ENCODE measurements at regions not wholly inside any gene's neighbourhood (a gene's known extent, or its start where the extent isn't known, plus 50 kb on each side); places are given as distances from the start of the nearest gene placed in this dataset.

- TF ChIP-seq ZNF622 (IDR thresholded peaks at IDR 0.05) (no peak), MXI1 (IDR thresholded peaks at IDR 0.05; ENCODE audit: low read depth, low read length) (no peak), POLR2A (IDR thresholded peaks at IDR 0.05; ENCODE audit: low read depth, low read length) (no peak), BCL3 (IDR thresholded peaks at IDR 0.05; ENCODE audit: borderline replicate concordance, insufficient read depth, low read depth, low read length, poor library complexity, severe bottlenecking) (no peak), CEBPB (IDR thresholded peaks at IDR 0.05; ENCODE audit: borderline replicate concordance in 1 of 2, low read depth in 2 of 2, low read length in 2 of 2) (no peak)
Measured at GRCh38 chr4:57371671-57372070, 261.5 kb upstream of the IGFBP7 start (continued).

GRCh38 chr4:57370691-57371090 lies 260.5 kb upstream of the IGFBP7 start:
- WGBS (ENCODE audit: insufficient coverage, insufficient replicate concordance, low lambda C conversion rate, missing lambda C conversion rate), result 3% methylated on average over 3 of the region's 3 CpGs
- CTCF ChIA-PET, result interaction anchor here (1.2 kb wide), 1 partner anchor 179 kb away, joined by 3 read pairs; no protein-coding TSS in a partner anchor
- in situ Hi-C loops (cut with MboI), result no loop called here

More at GRCh38 chr4:57370691-57371090, 260.5 kb upstream of the IGFBP7 start:
- ChIA-PET RAD21 (ENCODE audit: unreplicated experiment) (no interaction called here), POLR2A (no interaction called here), SMC1A (ENCODE audit: uncharacterized antibody, unreplicated experiment) (no interaction called here)
- intact Hi-C loops (cut with micrococcal nuclease; ENCODE audit: unreplicated experiment), result no loop called here
- H3K4me2 ChIP-seq (ENCODE audit: control insufficient read depth, insufficient read depth), result no peak overlapping the region
- no peak overlapping the region for H3K4me3 ChIP-seq
- H4K20me1 ChIP-seq (ENCODE audit: control insufficient read depth, insufficient read depth), result no peaks in the 10 kb centered on the region
- no peak for ATAC-seq
- no peak overlapping the region for H3K9ac ChIP-seq (ENCODE audit: control insufficient read depth, insufficient read depth, low read length)
- H3K36me3 ChIP-seq (ENCODE audit: control insufficient read depth in 2 of 2, insufficient read depth in 2 of 2, low read length in 1 of 2), result no peaks in the 10 kb centered on the region
- H3K27me3 ChIP-seq (replicated peaks in 1 of 2; ENCODE audit: control insufficient read depth in 2 of 2, insufficient read depth in 2 of 2, low read length in 1 of 2), result no peaks in the 10 kb centered on the region
- no TSS peak for BruUV-seq (replicated peaks)
- H3K27ac ChIP-seq (ENCODE audit: control insufficient read depth, insufficient read depth), result no peak overlapping the region
- no peak for FAIRE-seq
- DNase-seq (ENCODE audit: low read depth, low spot score), result no peak
- no peaks in the 10 kb centered on the region for H3K4me1 ChIP-seq (ENCODE audit: control insufficient read depth, insufficient read depth, low read length)
- H3K9me3 ChIP-seq (replicated peaks; ENCODE audit: control insufficient read depth, insufficient read depth, low read length), result no peaks in the 10 kb centered on the region
- TF ChIP-seq RELB (IDR thresholded peaks at IDR 0.05; ENCODE audit: low read depth) (no peak), USF2 (IDR thresholded peaks at IDR 0.05; ENCODE audit: borderline replicate concordance, low read depth, low read length) (no peak)
- no peaks in the 10 kb centered on the region for H3K79me2 ChIP-seq (ENCODE audit: control insufficient read depth, insufficient read depth, low read length)
- no peak overlapping the region for H2AFZ ChIP-seq (ENCODE audit: control insufficient read depth, low read depth, low read length)

Data from GM12878 (cell line).